Activated T-helper 1 cell treated with anti-CD3 and anti-CD28 coated beads, Interleukin-2, amount 50 U/mL, for 16 hours (primary cell): ENCODE measurements at regions not wholly inside any gene's neighbourhood (a gene's known extent, or its start where the extent isn't known, plus 50 kb on each side); places are given as distances from the start of the nearest gene placed in this dataset.

Source experiments
- DNase-seq, 2 donors: peaks; one replicate each; pipeline ENCODE4 v3.0.0-alpha.2; 2020; ENCODE audit warnings: low read depth in 1 of 2, low spot score in 1 of 2

GRCh38 chr2:120453635-120453998 lies 107.7 kb downstream of the INHBB start:
- DNase-seq: no peak

GRCh38 chr2:120454654-120455385 lies 108.9 kb downstream of the INHBB start:
- no peak for DNase-seq

- no peak for DNase-seq
Observed at GRCh38 chr2:120455390-120455789, 109.5 kb downstream of the INHBB start.

GRCh38 chr2:120456867-120457266 lies 110.9 kb downstream of the INHBB start:
- DNase-seq: no peak

- DNase-seq: no peak
Observed at GRCh38 chr2:120460511-120460910, 114.6 kb downstream of the INHBB start.

GRCh38 chr2:120461092-120461491 lies 115.2 kb downstream of the INHBB start:
- DNase-seq: no peak

GRCh38 chr2:120461546-120462537 lies 115.9 kb downstream of the INHBB start:
- no peak for DNase-seq

- DNase-seq: no peak
Observed at GRCh38 chr2:120463527-120463926, 117.6 kb downstream of the INHBB start.

- no peak for DNase-seq
Observed at GRCh38 chr2:120463996-120464395, 118.1 kb downstream of the INHBB start.

- no peak for DNase-seq
Observed at GRCh38 chr2:120464448-120464931, 118.6 kb downstream of the INHBB start.

GRCh38 chr2:120465012-120465700 lies 119.2 kb downstream of the INHBB start:
- no peak for DNase-seq

GRCh38 chr2:120465701-120465988 lies 119.7 kb downstream of the INHBB start:
- no peak for DNase-seq

- DNase-seq: no peak
Observed at GRCh38 chr2:120465989-120466703, 120.2 kb downstream of the INHBB start.

- DNase-seq: no peak
Observed at GRCh38 chr2:120466704-120467054, 120.7 kb downstream of the INHBB start.

- DNase-seq: no peak
Observed at GRCh38 chr2:120468136-120468535, 122.2 kb downstream of the INHBB start.

GRCh38 chr2:120469426-120469825 lies 123.5 kb downstream of the INHBB start:
- DNase-seq: no peak

GRCh38 chr2:120470041-120470965 lies 124.4 kb downstream of the INHBB start:
- DNase-seq: no peak

- DNase-seq: no peak
Observed at GRCh38 chr2:120471166-120471565, 125.2 kb downstream of the INHBB start.

- no peak for DNase-seq
Observed at GRCh38 chr2:120472031-120472430, 126.1 kb downstream of the INHBB start.

- DNase-seq: no peak
Observed at GRCh38 chr2:120472891-120473309, 127.0 kb downstream of the INHBB start.
